ENCODE measurements at regions not wholly inside any gene's neighbourhood (a gene's known extent, or its start where the extent isn't known, plus 50 kb on each side); places are given as distances from the start of the nearest gene placed in this dataset.

- TF ChIP-seq POLR2A (IDR thresholded peaks at IDR 0.05) (no peak), CTCF (IDR thresholded peaks at IDR 0.05) (no peak)
Measured at GRCh38 chr11:79507706-79508105, 66.9 kb upstream of the TENM4 start.
